ENCODE measurements at regions not wholly inside any gene's neighbourhood (a gene's known extent, or its start where the extent isn't known, plus 50 kb on each side); places are given as distances from the start of the nearest gene placed in this dataset.

DNA sequence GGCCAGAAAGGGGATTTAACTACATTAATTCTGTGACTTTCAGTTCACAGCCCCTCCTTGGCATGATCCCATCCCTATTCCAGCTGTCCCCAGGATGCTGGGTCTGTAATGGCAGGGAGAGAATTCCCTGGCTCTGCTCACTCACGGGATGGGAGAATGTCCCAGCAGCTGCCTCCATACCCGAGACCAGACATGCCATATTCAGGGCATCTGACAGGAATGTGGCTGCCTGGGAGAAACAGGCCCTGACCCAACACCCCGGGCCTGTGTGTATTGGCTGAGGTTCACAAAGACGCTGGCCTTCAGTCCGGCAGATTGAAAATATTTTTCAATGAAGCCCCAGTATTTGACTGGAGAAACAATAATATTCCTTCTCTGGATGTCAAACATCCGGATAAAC lies 83.6 kb upstream of the SMAD3 start:
- Histone ChIP-seq H3K79me2 (ENCODE audit: control insufficient read depth, insufficient read depth, low read length) (no peaks in the 10 kb centered on the region), H3K4me1 (replicated peaks in 1 of 2; ENCODE audit: control insufficient read depth in 2 of 2, insufficient read depth in 2 of 2, low read length in 2 of 2) (no peaks in the 10 kb centered on the region; a peak in 1 of 5 replicates), H3K4me2 (ENCODE audit: insufficient read depth, low read length) (no peak overlapping the region), H3K27ac (ENCODE audit: extremely low read depth, low read depth, low read length) (no peak overlapping the region), H3K4me3 (no peak overlapping the region), H3K36me3 (ENCODE audit: control insufficient read depth, insufficient read depth, low read length) (no peaks in the 10 kb centered on the region), H3K9me1 (ENCODE audit: control insufficient read depth, insufficient read depth, low read length) (no peaks in the 10 kb centered on the region), H3K9me3 (replicated peaks; ENCODE audit: control insufficient read depth, insufficient read depth, low read depth, low read length) (no peaks in the 10 kb centered on the region), H3K9ac (ENCODE audit: insufficient read depth in 1 of 2, low read depth in 2 of 2, low read length in 2 of 2) (no peak overlapping the region), H3K27me3 (ENCODE audit: control insufficient read depth in 2 of 2, insufficient read depth in 2 of 2, low read length in 2 of 2) (peaks cover 20 to 21% of the 10 kb centered on the region in 2 experiments), H2AFZ (ENCODE audit: low read depth, low read length) (no peak overlapping the region), H4K20me1 (replicated peaks; ENCODE audit: control insufficient read depth, insufficient read depth, low read length) (no peaks in the 10 kb centered on the region)
- CTCF ChIA-PET (ENCODE audit: low intra/inter-chr PET ratio), result no interaction called here
- no TSS peak for BruUV-seq (replicated peaks)
- intact Hi-C loops (cut with micrococcal nuclease), result no loop called here
- in situ Hi-C loops (cut with MboI), result no loop called here
- DNase-seq (ENCODE audit: extremely low read depth in 1 of 4, low spot score in 3 of 4) (peak in 1 of 4 experiments; percentile 3), FAIRE-seq (no peak), ATAC-seq (no peak)
- TF ChIP-seq TAL1 (IDR thresholded peaks at IDR 0.05), result no peak
- TF ChIP-seq EHMT2 (IDR thresholded peaks at IDR 0.05), result no peak
- TF ChIP-seq, protein P1, sequence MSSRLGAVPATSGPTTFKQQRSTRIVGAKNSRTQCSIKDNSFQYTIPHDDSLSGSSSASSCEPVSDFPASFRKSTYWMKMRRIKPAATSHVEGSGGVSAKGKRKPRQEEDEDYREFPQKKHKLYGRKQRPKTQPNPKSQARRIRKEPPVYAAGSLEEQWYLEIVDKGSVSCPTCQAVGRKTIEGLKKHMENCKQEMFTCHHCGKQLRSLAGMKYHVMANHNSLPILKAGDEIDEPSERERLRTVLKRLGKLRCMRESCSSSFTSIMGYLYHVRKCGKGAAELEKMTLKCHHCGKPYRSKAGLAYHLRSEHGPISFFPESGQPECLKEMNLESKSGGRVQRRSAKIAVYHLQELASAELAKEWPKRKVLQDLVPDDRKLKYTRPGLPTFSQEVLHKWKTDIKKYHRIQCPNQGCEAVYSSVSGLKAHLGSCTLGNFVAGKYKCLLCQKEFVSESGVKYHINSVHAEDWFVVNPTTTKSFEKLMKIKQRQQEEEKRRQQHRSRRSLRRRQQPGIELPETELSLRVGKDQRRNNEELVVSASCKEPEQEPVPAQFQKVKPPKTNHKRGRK (tag; IDR thresholded peaks at IDR 0.05), result no peak
- TF ChIP-seq PTRF (tag; IDR thresholded peaks at IDR 0.05), result no peak
- TF ChIP-seq KDM5B (IDR thresholded peaks at IDR 0.05; ENCODE audit: insufficient replicate concordance, low read depth, low read length), result no peak
- no peak for TF ChIP-seq LARP7 (IDR thresholded peaks at IDR 0.05)
- TF ChIP-seq, protein P2, sequence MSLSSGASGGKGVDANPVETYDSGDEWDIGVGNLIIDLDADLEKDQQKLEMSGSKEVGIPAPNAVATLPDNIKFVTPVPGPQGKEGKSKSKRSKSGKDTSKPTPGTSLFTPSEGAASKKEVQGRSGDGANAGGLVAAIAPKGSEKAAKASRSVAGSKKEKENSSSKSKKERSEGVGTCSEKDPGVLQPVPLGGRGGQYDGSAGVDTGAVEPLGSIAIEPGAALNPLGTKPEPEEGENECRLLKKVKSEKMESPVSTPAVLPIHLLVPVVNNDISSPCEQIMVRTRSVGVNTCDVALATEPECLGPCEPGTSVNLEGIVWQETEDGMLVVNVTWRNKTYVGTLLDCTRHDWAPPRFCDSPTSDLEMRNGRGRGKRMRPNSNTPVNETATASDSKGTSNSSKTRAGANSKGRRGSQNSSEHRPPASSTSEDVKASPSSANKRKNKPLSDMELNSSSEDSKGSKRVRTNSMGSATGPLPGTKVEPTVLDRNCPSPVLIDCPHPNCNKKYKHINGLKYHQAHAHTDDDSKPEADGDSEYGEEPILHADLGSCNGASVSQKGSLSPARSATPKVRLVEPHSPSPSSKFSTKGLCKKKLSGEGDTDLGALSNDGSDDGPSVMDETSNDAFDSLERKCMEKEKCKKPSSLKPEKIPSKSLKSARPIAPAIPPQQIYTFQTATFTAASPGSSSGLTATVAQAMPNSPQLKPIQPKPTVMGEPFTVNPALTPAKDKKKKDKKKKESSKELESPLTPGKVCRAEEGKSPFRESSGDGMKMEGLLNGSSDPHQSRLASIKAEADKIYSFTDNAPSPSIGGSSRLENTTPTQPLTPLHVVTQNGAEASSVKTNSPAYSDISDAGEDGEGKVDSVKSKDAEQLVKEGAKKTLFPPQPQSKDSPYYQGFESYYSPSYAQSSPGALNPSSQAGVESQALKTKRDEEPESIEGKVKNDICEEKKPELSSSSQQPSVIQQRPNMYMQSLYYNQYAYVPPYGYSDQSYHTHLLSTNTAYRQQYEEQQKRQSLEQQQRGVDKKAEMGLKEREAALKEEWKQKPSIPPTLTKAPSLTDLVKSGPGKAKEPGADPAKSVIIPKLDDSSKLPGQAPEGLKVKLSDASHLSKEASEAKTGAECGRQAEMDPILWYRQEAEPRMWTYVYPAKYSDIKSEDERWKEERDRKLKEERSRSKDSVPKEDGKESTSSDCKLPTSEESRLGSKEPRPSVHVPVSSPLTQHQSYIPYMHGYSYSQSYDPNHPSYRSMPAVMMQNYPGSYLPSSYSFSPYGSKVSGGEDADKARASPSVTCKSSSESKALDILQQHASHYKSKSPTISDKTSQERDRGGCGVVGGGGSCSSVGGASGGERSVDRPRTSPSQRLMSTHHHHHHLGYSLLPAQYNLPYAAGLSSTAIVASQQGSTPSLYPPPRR (CRISPR knock-in tag; IDR thresholded peaks at IDR 0.05; ENCODE audit: borderline replicate concordance), result no peak
- no peak for TF ChIP-seq KLF16 (IDR thresholded peaks at IDR 0.05)
- TF ChIP-seq, protein P3, sequence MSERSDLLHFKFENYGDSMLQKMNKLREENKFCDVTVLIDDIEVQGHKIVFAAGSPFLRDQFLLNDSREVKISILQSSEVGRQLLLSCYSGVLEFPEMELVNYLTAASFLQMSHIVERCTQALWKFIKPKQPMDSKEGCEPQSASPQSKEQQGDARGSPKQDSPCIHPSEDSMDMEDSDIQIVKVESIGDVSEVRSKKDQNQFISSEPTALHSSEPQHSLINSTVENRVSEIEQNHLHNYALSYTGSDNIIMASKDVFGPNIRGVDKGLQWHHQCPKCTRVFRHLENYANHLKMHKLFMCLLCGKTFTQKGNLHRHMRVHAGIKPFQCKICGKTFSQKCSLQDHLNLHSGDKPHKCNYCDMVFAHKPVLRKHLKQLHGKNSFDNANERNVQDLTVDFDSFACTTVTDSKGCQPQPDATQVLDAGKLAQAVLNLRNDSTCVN (CRISPR knock-in tag; IDR thresholded peaks at IDR 0.05), result no peak
- no peak for TF ChIP-seq ZBED1 (IDR thresholded peaks at IDR 0.05)
- TF ChIP-seq SIRT6 (IDR thresholded peaks at IDR 0.05; ENCODE audit: low read depth, low read length), result no peak
- WGBS (ENCODE audit: insufficient coverage, low coverage, missing lambda C conversion rate), result 21% methylated on average over 6 of the region's 6 CpGs
- POLR2A ChIA-PET, result interaction anchor here (0.6 kb wide), 1 partner anchor 51 kb away, joined by 3 read pairs; no protein-coding TSS in a partner anchor
